Suprapubic skin (tissue), 3 donors: ENCODE measurements at regions not wholly inside any gene's neighbourhood (a gene's known extent, or its start where the extent isn't known, plus 50 kb on each side); places are given as distances from the start of the nearest gene placed in this dataset.

Experiments used
- CTCF ChIP-seq, 2 donors: fragments of 200-600 bp in 1 of 2; fragments of 450-650 bp in 1 of 2; sonication (generic) in 1 of 2; IDR thresholded peaks; one replicate each; pipeline ENCODE4 v1.5.1; 2016 to 2019; ENCODE audit warnings: antibody characterized with exemption in 2 of 2, mild to moderate bottlenecking in 1 of 2, moderate library complexity in 1 of 2
- EP300 ChIP-seq: sonication (generic); formaldehyde crosslinking; IDR thresholded peaks from one replicate; pipeline ENCODE4 v1.6.1; 2017; ENCODE audit warnings: antibody characterized with exemption
- POLR2A ChIP-seq, 2 donors: fragments of 450-650 bp; IDR thresholded peaks; one replicate each; pipeline ENCODE4 v1.6.1; 2017; ENCODE audit warnings: antibody characterized with exemption in 2 of 2, mild to moderate bottlenecking in 2 of 2, moderate library complexity in 2 of 2

DNA sequence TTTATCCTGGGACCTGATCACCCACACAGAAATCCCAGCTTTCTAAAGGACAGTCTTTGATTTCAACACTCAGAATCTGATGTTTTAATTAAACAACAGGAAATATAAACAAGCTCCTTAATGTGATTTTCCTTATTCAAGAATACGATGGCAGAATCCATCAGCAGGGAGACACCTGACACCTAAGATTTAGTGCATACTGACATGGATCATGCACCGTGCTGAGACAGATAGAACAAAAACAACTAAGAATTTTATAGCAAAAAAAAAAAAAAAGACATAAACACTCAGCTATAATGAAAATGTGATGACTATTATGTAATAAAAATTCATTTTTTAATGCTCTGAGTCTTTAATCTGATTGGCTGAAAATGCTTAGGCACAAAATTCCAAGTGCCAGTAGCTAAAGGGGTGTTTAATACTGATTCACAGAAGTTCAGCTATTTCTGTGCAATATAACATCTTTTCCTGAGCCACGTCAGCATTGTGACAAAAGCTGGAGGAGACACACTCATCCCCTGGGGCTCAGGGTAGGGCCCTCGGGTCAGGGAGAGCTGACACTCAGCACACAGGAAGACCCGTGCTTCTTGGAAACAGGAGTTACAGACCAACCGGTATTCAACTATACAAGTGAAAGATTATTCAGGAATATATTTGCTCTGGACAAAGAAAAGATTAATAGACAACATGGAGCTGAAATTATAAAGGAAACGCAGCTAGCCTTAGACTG, 247.4 kb downstream of the FBXO15 start:
- TF ChIP-seq POLR2A (IDR thresholded peaks at IDR 0.05) (no peak), CTCF (IDR thresholded peaks at IDR 0.05) (no peak), EP300 (no peak)
